HEK293 (cell line): ENCODE measurements at regions not wholly inside any gene's neighbourhood (a gene's known extent, or its start where the extent isn't known, plus 50 kb on each side); places are given as distances from the start of the nearest gene placed in this dataset.

Experiments
- CTCF ChIP-seq: fragments of 450-650 bp; formaldehyde crosslinking; IDR thresholded peaks from 2 replicates; pipeline ENCODE4 v1.5.1; 2016; ENCODE audit warnings: missing biosample characterization, missing genetic modification characterization
- PBX3 ChIP-seq: sonication (generic); formaldehyde crosslinking; IDR thresholded peaks from 2 replicates; pipeline ENCODE4 v1.8.1; 2022; ENCODE audit warnings: mild to moderate bottlenecking, moderate library complexity, missing genetic modification reagents
- TCF7L2 ChIP-seq: IDR thresholded peaks from 2 replicates; pipeline ENCODE4 v1.6.1; 2011; ENCODE audit warnings: low read depth, mild to moderate bottlenecking, inconsistent platforms, low read length, moderate library complexity, borderline replicate concordance
- TSHZ1 ChIP-seq: fragments of 450-650 bp; formaldehyde crosslinking; IDR thresholded peaks from 2 replicates; pipeline ENCODE4 v1.5.1; 2016; ENCODE audit warnings: missing biosample characterization, missing genetic modification characterization, borderline replicate concordance
- ZFP69B ChIP-seq: fragments of 450-650 bp; formaldehyde crosslinking; IDR thresholded peaks from 2 replicates; pipeline ENCODE4 v1.5.1; 2016; ENCODE audit warnings: missing biosample characterization, missing genetic modification characterization
- ZNF114 ChIP-seq: fragments of 450-650 bp; formaldehyde crosslinking; IDR thresholded peaks from 2 replicates; pipeline ENCODE4 v1.5.0; 2017; ENCODE audit warnings: missing biosample characterization, missing genetic modification characterization
- ZNF221 ChIP-seq: fragments of 450-650 bp; formaldehyde crosslinking; IDR thresholded peaks from 2 replicates; pipeline ENCODE4 v1.5.1; 2017; ENCODE audit warnings: missing biosample characterization, missing genetic modification characterization, borderline replicate concordance
- ZNF24 ChIP-seq: fragments of 450-650 bp; formaldehyde crosslinking; IDR thresholded peaks from 2 replicates; pipeline ENCODE4 v1.5.1; 2016; ENCODE audit warnings: missing biosample characterization, missing genetic modification characterization
- ZNF426 ChIP-seq: fragments of 450-650 bp; formaldehyde crosslinking; IDR thresholded peaks from 2 replicates; pipeline ENCODE4 v1.5.1; 2017; ENCODE audit warnings: missing biosample characterization, missing genetic modification characterization, mild to moderate bottlenecking, inconsistent platforms, moderate library complexity
- ZNF513 ChIP-seq: fragments of 450-650 bp; IDR thresholded peaks from 2 replicates; pipeline ENCODE4 v1.5.1; 2018; ENCODE audit warnings: missing biosample characterization, missing genetic modification characterization
- ZNF830 ChIP-seq: fragments of 450-650 bp; IDR thresholded peaks from 2 replicates; pipeline ENCODE4 v1.5.0; 2018; ENCODE audit warnings: missing biosample characterization, missing genetic modification characterization, low read depth, mild to moderate bottlenecking, moderate library complexity
- TF ChIP-seq, protein P1 (sequence below): fragments of 450-650 bp; formaldehyde crosslinking; IDR thresholded peaks from 2 replicates; pipeline ENCODE4 v1.5.1; 2016; ENCODE audit warnings: missing biosample characterization, missing genetic modification characterization
- TF ChIP-seq, protein P2 (sequence below): fragments of 450-650 bp; formaldehyde crosslinking; IDR thresholded peaks from 2 replicates; pipeline ENCODE4 v1.5.1; 2016; ENCODE audit warnings: missing biosample characterization, missing genetic modification characterization

- no peak for TF ChIP-seq CTCF (tag by site-specific recombination)
- TF ChIP-seq ZNF830 (tag by site-specific recombination): no peak
- no peak for TF ChIP-seq ZNF426 (tag by site-specific recombination)
- no peak for TF ChIP-seq ZNF513
- TF ChIP-seq ZNF114 (tag by site-specific recombination): no peak
- no peak for TF ChIP-seq PBX3 (CRISPR knock-in tag)
- TF ChIP-seq, protein P1, sequence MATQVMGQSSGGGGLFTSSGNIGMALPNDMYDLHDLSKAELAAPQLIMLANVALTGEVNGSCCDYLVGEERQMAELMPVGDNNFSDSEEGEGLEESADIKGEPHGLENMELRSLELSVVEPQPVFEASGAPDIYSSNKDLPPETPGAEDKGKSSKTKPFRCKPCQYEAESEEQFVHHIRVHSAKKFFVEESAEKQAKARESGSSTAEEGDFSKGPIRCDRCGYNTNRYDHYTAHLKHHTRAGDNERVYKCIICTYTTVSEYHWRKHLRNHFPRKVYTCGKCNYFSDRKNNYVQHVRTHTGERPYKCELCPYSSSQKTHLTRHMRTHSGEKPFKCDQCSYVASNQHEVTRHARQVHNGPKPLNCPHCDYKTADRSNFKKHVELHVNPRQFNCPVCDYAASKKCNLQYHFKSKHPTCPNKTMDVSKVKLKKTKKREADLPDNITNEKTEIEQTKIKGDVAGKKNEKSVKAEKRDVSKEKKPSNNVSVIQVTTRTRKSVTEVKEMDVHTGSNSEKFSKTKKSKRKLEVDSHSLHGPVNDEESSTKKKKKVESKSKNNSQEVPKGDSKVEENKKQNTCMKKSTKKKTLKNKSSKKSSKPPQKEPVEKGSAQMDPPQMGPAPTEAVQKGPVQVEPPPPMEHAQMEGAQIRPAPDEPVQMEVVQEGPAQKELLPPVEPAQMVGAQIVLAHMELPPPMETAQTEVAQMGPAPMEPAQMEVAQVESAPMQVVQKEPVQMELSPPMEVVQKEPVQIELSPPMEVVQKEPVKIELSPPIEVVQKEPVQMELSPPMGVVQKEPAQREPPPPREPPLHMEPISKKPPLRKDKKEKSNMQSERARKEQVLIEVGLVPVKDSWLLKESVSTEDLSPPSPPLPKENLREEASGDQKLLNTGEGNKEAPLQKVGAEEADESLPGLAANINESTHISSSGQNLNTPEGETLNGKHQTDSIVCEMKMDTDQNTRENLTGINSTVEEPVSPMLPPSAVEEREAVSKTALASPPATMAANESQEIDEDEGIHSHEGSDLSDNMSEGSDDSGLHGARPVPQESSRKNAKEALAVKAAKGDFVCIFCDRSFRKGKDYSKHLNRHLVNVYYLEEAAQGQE (tag by site-specific recombination): no peak
- TF ChIP-seq, protein P2, sequence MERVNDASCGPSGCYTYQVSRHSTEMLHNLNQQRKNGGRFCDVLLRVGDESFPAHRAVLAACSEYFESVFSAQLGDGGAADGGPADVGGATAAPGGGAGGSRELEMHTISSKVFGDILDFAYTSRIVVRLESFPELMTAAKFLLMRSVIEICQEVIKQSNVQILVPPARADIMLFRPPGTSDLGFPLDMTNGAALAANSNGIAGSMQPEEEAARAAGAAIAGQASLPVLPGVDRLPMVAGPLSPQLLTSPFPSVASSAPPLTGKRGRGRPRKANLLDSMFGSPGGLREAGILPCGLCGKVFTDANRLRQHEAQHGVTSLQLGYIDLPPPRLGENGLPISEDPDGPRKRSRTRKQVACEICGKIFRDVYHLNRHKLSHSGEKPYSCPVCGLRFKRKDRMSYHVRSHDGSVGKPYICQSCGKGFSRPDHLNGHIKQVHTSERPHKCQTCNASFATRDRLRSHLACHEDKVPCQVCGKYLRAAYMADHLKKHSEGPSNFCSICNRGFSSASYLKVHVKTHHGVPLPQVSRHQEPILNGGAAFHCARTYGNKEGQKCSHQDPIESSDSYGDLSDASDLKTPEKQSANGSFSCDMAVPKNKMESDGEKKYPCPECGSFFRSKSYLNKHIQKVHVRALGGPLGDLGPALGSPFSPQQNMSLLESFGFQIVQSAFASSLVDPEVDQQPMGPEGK (tag by site-specific recombination): no peak
- no peak for TF ChIP-seq ZFP69B
- TF ChIP-seq TCF7L2: no peak
- TF ChIP-seq ZNF221 (tag by site-specific recombination): no peak
- TF ChIP-seq ZNF24 (tag by site-specific recombination): no peak
- TF ChIP-seq TSHZ1: no peak
These were observed 74.8 kb upstream of the COL5A2 start for GRCh38 chr2:189254268-189254883.
